ENCODE measurements at regions not wholly inside any gene's neighbourhood (a gene's known extent, or its start where the extent isn't known, plus 50 kb on each side); places are given as distances from the start of the nearest gene placed in this dataset.

- TF ChIP-seq CTCF (IDR thresholded peaks at IDR 0.05; ENCODE audit: borderline replicate concordance, extremely low read depth, low read length, poor library complexity, severe bottlenecking), result no peak
- TF ChIP-seq EZH2 (IDR thresholded peaks at IDR 0.05; ENCODE audit: borderline replicate concordance, low read depth, low read length, severe bottlenecking), result no peak
Observed at GRCh38 chr20:52749938-52750337, 222.2 kb upstream of the TSHZ2 start.
